SH-SY5Y (cell line): ENCODE measurements at regions not wholly inside any gene's neighbourhood (a gene's known extent, or its start where the extent isn't known, plus 50 kb on each side); places are given as distances from the start of the nearest gene placed in this dataset.

Experiments
- GATA2 ChIP-seq: IDR thresholded peaks from 2 replicates; pipeline ENCODE4 v1.6.1; 2011; ENCODE audit warnings: mild to moderate bottlenecking, low read depth, low read length
- GATA3 ChIP-seq: IDR thresholded peaks from 2 replicates; pipeline ENCODE4 v1.6.1; 2011; ENCODE audit warnings: low read depth, mild to moderate bottlenecking, low read length, moderate library complexity

DNA sequence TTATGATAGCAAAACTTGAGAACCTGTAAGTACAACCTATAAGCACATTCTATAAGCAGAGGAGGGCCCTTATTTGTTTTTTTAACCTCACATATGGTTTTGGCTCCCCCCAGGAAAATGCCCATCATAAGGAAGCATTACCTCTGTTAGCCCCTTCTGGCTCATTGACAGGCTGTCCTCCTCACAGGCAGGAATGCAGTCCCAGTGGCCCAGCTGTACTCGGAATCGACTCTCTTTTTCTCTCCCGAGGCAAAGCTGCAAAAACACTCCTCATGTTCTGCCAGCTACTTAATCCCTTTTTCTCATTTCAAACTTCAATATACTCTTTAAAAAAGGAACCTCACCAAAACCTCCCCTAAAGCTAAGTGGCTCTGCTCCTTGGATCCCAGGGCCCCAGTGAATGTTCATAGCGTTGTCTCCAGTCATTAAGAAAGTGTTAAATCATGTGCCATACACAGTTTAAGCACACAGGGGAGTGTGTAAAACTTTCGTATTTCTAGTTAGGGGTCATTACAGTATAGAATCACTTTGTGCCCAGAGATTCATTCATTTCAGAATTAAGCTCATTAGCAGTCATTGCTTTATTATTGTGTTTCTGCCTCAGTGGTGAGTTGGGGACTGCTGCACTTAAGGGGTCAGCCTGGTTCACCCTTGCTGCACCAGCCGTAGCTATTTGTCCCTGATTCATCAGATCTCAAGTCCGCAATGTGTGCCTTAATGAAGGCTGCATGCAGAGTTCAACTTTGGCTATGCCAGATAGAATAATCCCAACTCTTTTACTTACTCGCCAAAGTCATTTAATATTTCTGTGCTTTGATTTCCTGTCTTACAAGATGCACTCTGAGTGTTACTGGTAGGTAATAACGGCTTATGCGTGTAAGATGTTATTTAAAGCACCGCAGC lies 57.6 kb downstream of the JRKL start:
- TF ChIP-seq GATA2 (no peak), GATA3 (no peak)

DNA sequence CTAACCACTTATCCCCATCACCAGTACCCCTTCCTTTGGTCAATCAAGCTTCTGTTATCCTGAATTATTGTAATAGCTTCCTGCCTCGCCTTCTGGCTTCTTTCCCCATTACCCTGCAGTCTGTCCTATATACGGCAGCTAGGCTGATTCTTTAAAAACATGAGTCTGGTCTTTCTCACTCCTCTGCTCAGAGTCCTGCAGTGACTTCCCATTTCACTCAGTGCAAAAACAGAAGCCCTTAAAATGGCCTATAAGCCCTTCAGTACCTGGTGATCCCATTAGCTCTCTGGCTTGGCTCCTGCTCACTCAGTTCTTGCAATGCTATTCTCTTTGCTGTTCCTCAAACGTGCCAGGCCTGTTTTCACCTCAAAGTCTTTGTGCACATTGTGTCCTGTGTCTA lies 58.4 kb downstream of the JRKL start:
- TF ChIP-seq GATA2 (no peak), GATA3 (no peak)

DNA sequence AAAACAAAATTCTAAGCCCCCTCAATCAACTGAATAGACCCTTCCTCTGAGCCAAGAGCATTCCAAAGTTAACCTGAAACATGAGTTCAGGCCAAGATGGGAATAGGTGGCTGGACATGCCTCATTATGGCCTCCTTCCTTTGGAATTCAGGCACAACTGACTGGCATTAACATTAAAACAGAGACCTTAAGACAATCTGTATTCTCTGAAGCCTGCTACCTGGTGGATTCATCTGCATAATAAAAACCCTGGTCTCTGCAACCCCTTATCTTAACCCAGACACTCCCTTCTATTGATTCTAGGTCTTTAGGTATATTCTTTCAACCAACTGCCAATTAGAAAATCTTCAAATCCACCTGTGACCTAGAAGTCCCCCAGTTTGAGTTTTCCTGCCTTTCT lies 66.3 kb downstream of the JRKL start:
- TF ChIP-seq GATA2 (no peak), GATA3 (no peak)

DNA sequence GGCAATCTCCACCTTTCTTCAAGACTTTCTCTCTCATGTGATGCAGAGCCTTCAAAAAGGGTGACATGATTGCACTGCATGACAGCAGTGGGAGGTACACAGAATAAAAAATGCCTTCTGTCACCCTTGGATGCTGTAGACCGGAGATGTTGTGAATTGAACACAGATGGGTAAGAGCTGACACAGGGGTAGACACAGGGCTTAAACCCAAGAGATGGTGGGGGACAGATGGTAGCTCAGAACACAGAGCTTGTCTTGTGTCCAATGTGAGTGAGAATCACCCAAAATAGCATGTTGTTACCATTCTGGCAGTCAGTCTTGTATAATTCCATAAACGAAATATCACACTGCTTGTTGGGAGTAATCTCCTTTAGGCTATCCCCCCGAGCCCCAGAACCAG lies 69.9 kb downstream of the JRKL start:
- TF ChIP-seq GATA3 (no peak), GATA2 (no peak)

- no peak for TF ChIP-seq GATA3
- no peak for TF ChIP-seq GATA2
Measured at GRCh38 chr11:96461871-96462270, 72.1 kb downstream of the JRKL start.

DNA sequence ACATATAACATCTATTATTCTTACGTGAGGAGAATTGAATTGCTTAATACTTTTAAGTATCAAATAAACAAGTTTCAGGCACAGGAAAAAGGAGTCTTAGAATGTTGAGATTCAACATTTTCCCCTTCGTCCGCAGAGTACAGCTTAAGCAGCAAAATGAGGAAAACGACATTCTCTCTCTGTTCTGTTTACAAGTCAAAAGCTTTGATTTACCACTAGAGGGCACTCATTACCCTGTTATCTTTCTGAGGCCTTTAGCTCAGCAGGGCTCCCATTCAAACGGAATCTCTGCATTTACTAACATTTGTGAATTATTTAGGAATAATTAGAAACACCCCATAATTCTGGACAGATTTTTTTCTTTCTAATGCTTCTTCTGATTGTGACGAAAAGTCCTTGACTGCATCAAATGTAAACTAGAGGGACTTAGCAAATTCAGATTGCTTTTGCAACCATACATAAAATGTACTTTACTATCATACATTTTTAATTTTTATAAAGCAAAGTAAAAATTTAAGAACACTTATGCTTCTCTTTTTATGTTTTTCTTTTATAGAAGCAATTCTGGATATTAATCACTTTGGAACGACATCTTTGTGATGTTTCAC lies 75.0 kb downstream of the JRKL start:
- no peak for TF ChIP-seq GATA3

DNA sequence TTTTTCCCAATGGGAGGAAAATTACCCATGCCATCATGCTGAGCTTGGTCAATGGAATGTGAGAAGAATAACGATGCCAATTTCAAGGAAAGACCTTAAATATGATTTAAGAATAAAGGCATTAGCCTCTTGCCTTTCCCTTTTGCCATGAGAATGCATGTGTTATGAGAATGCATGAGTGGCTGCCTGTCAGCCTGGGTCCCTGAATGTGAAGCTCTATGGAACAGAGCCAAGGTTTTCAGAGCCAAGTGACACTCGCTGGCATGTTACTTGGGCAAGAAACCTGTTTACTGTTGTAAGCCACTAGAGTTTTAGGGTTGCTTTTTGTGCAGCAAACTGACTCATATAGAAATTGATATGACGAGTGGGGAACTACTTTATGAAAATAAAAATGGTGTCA lies 75.7 kb downstream of the JRKL start:
- no peak for TF ChIP-seq GATA3
- no peak for TF ChIP-seq GATA2

GRCh38 chr11:96466607-96467006 lies 76.8 kb downstream of the JRKL start:
- no peak for TF ChIP-seq GATA2
- TF ChIP-seq GATA3, result no peak

- no peak for TF ChIP-seq GATA3
Measured at GRCh38 chr11:96469776-96470175, 80.0 kb downstream of the JRKL start.

DNA sequence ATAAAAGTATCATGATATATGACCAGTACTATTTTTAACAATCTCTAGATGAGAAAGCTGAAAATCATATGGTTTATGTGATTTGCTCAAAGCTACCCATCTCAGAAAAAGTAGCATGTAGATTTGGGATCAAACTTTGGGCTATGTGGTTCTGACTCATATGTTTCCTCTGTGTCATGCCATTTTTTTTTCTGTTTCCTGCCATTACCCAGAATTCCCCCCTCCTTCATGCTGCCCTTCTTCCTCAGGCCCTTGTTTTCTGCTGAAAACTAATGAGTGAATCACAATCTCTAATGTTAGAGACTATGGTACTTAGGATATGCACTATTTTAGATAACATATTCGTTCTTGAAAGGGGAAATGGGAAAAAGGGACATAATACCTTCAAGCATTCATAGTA lies 80.7 kb downstream of the JRKL start:
- TF ChIP-seq GATA2 (no peak), GATA3 (no peak)

DNA sequence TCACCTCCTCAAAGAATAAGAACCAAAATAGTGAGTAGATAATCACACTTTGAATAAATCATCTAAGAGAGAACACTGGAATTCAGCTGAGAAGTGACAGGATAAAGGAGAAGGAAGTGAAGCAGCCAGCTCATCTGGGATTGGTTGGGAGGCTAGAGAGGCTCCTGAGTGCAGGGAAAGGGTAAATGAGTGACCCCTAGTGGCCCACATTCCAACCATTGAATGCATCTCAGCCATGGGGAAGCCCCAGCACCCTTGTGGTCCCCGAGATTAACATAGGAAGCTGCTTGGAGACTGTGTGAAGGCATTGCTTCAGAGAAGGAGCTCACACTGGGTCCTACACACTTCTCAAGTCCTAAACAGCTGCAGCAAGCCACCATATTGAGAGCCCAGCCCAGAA lies 82.3 kb downstream of the JRKL start:
- TF ChIP-seq GATA3, result no peak
- no peak for TF ChIP-seq GATA2

GRCh38 chr11:96474263-96474662 lies 84.5 kb downstream of the JRKL start:
- TF ChIP-seq GATA2 (no peak), GATA3 (no peak)

DNA sequence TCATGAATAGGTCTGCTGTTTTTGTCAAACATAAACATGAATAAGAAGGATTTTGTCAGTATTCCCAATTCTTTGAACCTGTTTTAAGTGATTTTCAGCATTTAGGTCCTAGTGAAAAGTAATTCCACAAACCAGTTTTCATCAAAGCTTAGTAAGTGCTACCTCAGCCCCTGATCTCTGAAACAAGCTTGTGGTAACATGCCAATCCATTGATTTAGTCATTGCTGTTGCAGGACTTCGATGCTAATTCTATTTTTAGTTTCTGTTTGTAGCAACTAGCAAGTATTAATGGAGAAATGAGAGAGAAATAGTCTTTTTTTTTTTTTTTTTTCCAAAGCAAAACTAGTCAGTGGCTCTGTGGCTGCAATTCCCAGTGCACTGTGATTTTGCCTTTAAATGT lies 91.4 kb downstream of the JRKL start:
- no peak for TF ChIP-seq GATA2
- TF ChIP-seq GATA3, result no peak

- TF ChIP-seq GATA3, result no peak
- no peak for TF ChIP-seq GATA2
Measured at GRCh38 chr11:96481771-96482170, 92.0 kb downstream of the JRKL start.

DNA sequence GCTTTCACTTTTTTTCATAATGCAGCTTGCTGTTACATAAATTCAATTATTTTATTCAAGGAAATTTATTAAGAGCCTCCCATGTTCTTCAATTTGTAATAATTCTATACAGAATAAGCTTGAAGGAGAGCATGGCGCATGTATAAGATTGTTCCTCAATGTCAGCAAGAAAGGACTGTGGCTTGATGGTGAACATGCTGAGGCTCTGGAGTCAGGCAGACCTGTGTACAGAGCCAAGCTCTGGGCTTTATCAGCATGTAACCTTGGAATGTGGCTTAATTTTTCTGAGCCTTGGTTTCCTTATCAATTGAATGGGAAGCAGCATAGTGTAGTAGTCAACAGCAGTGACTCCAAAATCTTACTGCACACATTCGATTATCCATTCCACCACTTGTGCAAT lies 92.4 kb downstream of the JRKL start:
- TF ChIP-seq GATA2 (no peak), GATA3 (no peak)
